A673 (cell line): ENCODE measurements at regions not wholly inside any gene's neighbourhood (a gene's known extent, or its start where the extent isn't known, plus 50 kb on each side); places are given as distances from the start of the nearest gene placed in this dataset.

ENCODE experiments used
- CTCF ChIP-seq: fragments of 300-800, 200-600 bp; sonication (generic); conservative IDR thresholded peaks from 2 replicates; pipeline ENCODE4 v1.5.1; 2017; ENCODE audit warnings: low read depth, mild to moderate bottlenecking, antibody characterized with exemption, low read length, moderate library complexity, mixed read lengths
- EZH2 ChIP-seq: fragments of 200-600 bp; sonication (generic); IDR thresholded peaks from 2 replicates; pipeline ENCODE4 v1.6.1; 2017; ENCODE audit warnings: borderline replicate concordance, low read depth, mild to moderate bottlenecking, mixed read lengths, antibody characterized with exemption, low read length; ENCODE audit not compliant: poor library complexity, severe bottlenecking

DNA sequence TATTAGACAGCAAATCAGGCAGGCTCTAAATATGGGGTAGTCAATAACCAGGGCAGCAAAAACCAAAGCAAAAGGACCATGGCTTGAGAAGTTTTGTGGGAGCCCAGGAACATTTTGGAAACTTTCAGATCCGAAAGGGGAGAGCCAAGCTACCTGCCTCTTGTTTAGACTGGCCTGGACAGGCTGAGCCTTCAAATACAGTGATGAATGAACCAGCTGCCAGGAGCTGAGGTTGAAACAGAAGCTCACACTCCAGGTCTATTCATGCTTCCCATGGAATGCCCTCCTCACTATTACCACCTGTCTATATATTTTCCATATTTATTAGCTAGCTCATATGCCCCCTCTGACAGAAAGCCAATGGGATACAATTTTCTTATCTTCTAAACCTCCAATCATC lies 150.8 kb upstream of the SLC44A1 start:
- TF ChIP-seq CTCF (no peak), EZH2 (no peak)
